K562 (cell line): ENCODE measurements at regions not wholly inside any gene's neighbourhood (a gene's known extent, or its start where the extent isn't known, plus 50 kb on each side); places are given as distances from the start of the nearest gene placed in this dataset.
A peak's percentile ranks its signal among the peaks of the same experiment; 100 is the strongest.

Source experiments
- ATAC-seq: fragments of 200-7000 bp; cut with Tn5 transposase; 3 replicates; pipeline ENCODE4 v1.9.1; 2020; ENCODE audit warnings: moderate library complexity
- BruUV-seq: library from RNA; stranded (reverse); fragments of 400-500 nt; replicated peaks from 2 replicates; lab custom pipeline; 2021; lab: Mats Ljungman, UMichigan
- CTCF ChIA-PET: fragments of 300-600 bp; formaldehyde crosslinking; extraction: SDS; loops from one replicate; lab custom pipeline; 2021; ENCODE audit warnings: low intra/inter-chr PET ratio; lab: Yijun Ruan, JAX
- POLR2A ChIA-PET: fragments of 300-600, 350-650 bp; sonication (Branson Sonifier 250); formaldehyde crosslinking; extraction: SDS; loops from one replicate; lab custom pipeline; 2021; ENCODE audit warnings: antibody characterized with exemption, inconsistent platforms; lab: Yijun Ruan, JAX
- DNase-seq, 4 experiments: peaks; one replicate each; pipeline versions ENCODE4 v3.0.0 to v3.0.0-alpha.2; 2011 to 2018; ENCODE audit warnings: low spot score in 3 of 4, mixed read lengths in 3 of 4; ENCODE audit errors: extremely low read depth in 1 of 4
- FAIRE-seq: peaks from 2 replicates; lab custom pipeline; 2011; peaks lifted over from hg19 to GRCh38; lab: Jason Lieb, UNC
- H2AFZ ChIP-seq: 2 replicates; pipeline ENCODE4 v1.6.0; 2011; ENCODE audit warnings: low read depth, low read length, control low read depth, inconsistent platforms
- H3K27ac ChIP-seq: fragments of 200-600 bp; 3 replicates; pipeline ENCODE4 v1.8.0; 2011; ENCODE audit warnings: low read depth, mild to moderate bottlenecking, control low read depth, inconsistent platforms, low read length, moderate library complexity, mixed read lengths; ENCODE audit errors: extremely low read depth
- H3K27me3 ChIP-seq, 2 experiments: fragments of 300-600 bp in 1 of 2; 2 replicates in 1 of 2; 3 replicates in 1 of 2; pipeline versions ENCODE4 v1.6.0 to v1.8.0; 2011; ENCODE audit warnings: inconsistent platforms in 2 of 2, low read length in 2 of 2, mild to moderate bottlenecking in 1 of 2, mixed read lengths in 1 of 2, moderate library complexity in 1 of 2; ENCODE audit not compliant: control insufficient read depth in 2 of 2, insufficient read depth in 2 of 2
- H3K36me3 ChIP-seq: fragments of 300-600 bp; 3 replicates; pipeline ENCODE4 v1.8.0; 2011; ENCODE audit warnings: mild to moderate bottlenecking, low read length, inconsistent platforms; ENCODE audit not compliant: control insufficient read depth, insufficient read depth
- H3K4me1 ChIP-seq, 2 experiments: fragments of 200-600 bp in 1 of 2; replicated peaks in 1 of 2; 2 replicates in 1 of 2; 3 replicates in 1 of 2; pipeline versions ENCODE4 v1.5.1 to v1.8.0; 2011; ENCODE audit warnings: inconsistent platforms in 2 of 2, low read length in 2 of 2, mild to moderate bottlenecking in 1 of 2, mixed read lengths in 1 of 2, moderate library complexity in 1 of 2; ENCODE audit not compliant: control insufficient read depth in 2 of 2, insufficient read depth in 2 of 2
- H3K4me2 ChIP-seq: 2 replicates; pipeline ENCODE4 v1.6.1; 2011; ENCODE audit warnings: low read length, control low read depth, inconsistent platforms, mixed read lengths; ENCODE audit not compliant: insufficient read depth
- H3K4me3 ChIP-seq: fragments of 200-600 bp; sonication (generic), shearing (Covaris generic); 2 replicates; pipeline ENCODE4 v1.5.1; 2016; ENCODE audit warnings: control low read depth, inconsistent platforms
- H3K79me2 ChIP-seq: fragments of 200-600 bp; 3 replicates; pipeline ENCODE4 v1.8.0; 2011; ENCODE audit warnings: low read length, inconsistent platforms; ENCODE audit not compliant: control insufficient read depth, insufficient read depth
- H3K9ac ChIP-seq, 2 experiments: 2 replicates each; pipeline versions ENCODE4 v1.6.0 to v1.6.1; 2011; ENCODE audit warnings: low read depth in 2 of 2, low read length in 2 of 2, control low read depth in 1 of 2, inconsistent platforms in 1 of 2, mild to moderate bottlenecking in 1 of 2, mixed read lengths in 1 of 2; ENCODE audit not compliant: insufficient read depth in 1 of 2
- H3K9me1 ChIP-seq: one replicate; pipeline ENCODE4 v1.6.0; 2011; ENCODE audit warnings: inconsistent platforms, mild to moderate bottlenecking, low read length, moderate library complexity; ENCODE audit not compliant: control insufficient read depth, insufficient read depth
- H3K9me3 ChIP-seq: replicated peaks from 2 replicates; pipeline ENCODE4 v1.5.1; 2011; ENCODE audit warnings: low read depth, low read length, inconsistent platforms; ENCODE audit not compliant: control insufficient read depth, insufficient read depth
- H4K20me1 ChIP-seq: replicated peaks from 2 replicates; pipeline ENCODE4 v1.6.1; 2011; ENCODE audit warnings: low read length, inconsistent platforms, mixed read lengths; ENCODE audit not compliant: control insufficient read depth, insufficient read depth
- FOXP1 ChIP-seq: sonication (generic); formaldehyde crosslinking; IDR thresholded peaks from 2 replicates; pipeline ENCODE4 v1.8.0; 2022; ENCODE audit warnings: mild to moderate bottlenecking, missing genetic modification reagents
- NFIC ChIP-seq: fragments of 450-650 bp; IDR thresholded peaks from 2 replicates; pipeline ENCODE4 v1.6.1; 2017; ENCODE audit warnings: mild to moderate bottlenecking, inconsistent platforms
- NFIX ChIP-seq: fragments of 250-450 bp; sonication (Bioruptor Pico); IDR thresholded peaks from 2 replicates; pipeline ENCODE4 v1.4.0; 2020; ENCODE audit warnings: low read depth, mild to moderate bottlenecking, moderate library complexity
- NR2C2 ChIP-seq, 2 experiments: fragments of 200-800 bp in 1 of 2; sonication (Bioruptor generic) in 1 of 2; sonication (generic) in 1 of 2; formaldehyde crosslinking in 1 of 2; IDR thresholded peaks; 2 replicates each; pipeline versions ENCODE4 v1.6.1 to v1.8.0; 2016 to 2022; ENCODE audit warnings: mild to moderate bottlenecking in 1 of 2, missing compliant biosample characterization in 1 of 2, missing genetic modification characterization in 1 of 2, missing genetic modification reagents in 1 of 2
- ZNF232 ChIP-seq: sonication (generic); formaldehyde crosslinking; IDR thresholded peaks from 2 replicates; pipeline ENCODE4 v1.8.0; 2022; ENCODE audit warnings: mild to moderate bottlenecking, missing genetic modification reagents
- ZNF668 ChIP-seq: fragments of 250-450 bp; sonication (Bioruptor Pico); IDR thresholded peaks from 2 replicates; pipeline ENCODE4 v1.8.0; 2022; ENCODE audit warnings: mild to moderate bottlenecking, inconsistent platforms
- WGBS: fragments of 100-300 bp; shearing (Covaris generic); methylation state at CpG from one replicate; pipeline ENCODE4 v1.1.6; 2016; ENCODE audit warnings: low coverage, mixed read lengths; ENCODE audit not compliant: insufficient coverage; ENCODE audit errors: missing lambda C conversion rate; 5-methylcytosine and 5-hydroxymethylcytosine counted together
- in situ Hi-C: fragments of 300-500 bp; cut with MboI; formaldehyde crosslinking; loops from 4 replicates; pipeline ENCODE4 v1.15.0; 2018; ENCODE audit warnings: inconsistent platforms, mixed read lengths
- intact Hi-C: fragments of 100-400 bp; cut with micrococcal nuclease; formaldehyde crosslinking; loops from 2 replicates; pipeline ENCODE4 v1.14.2; 2022

- H3K9me3 ChIP-seq = no peaks in the 10 kb centered on the region; the same call in 1 of the 2 replicates
- H3K9ac ChIP-seq = no peak overlapping the region
- H2AFZ ChIP-seq = no peak overlapping the region
- TF ChIP-seq ZNF668 (CRISPR knock-in tag) = no peak
- peak; percentile 27; the same call in 1 of the 2 replicates for TF ChIP-seq NFIC
- no peak for TF ChIP-seq ZNF232
- no peak for TF ChIP-seq FOXP1 (CRISPR knock-in tag)
- no peak for TF ChIP-seq NR2C2 (CRISPR knock-in tag; IDR thresholded peaks at IDR 0.05)
- no peak for TF ChIP-seq NR2C2 (tag; IDR thresholded peaks at IDR 0.05)
- peak; percentile 32; the same call in 1 of the 2 replicates for TF ChIP-seq NFIX (CRISPR knock-in tag)
- TF ChIP-seq, all 486 proteins: peak for 2
- ATAC-seq (no peak), DNase-seq (no peak), FAIRE-seq (no peak)
- Histone ChIP-seq H3K4me2 (no peak overlapping the region), H3K79me2 (no peaks in the 10 kb centered on the region), H3K27me3 (no peaks in the 10 kb centered on the region), H4K20me1 (no peaks in the 10 kb centered on the region), H3K36me3 (no peaks in the 10 kb centered on the region), H3K4me1 (no peaks in the 10 kb centered on the region), H3K9me1 (no peaks in the 10 kb centered on the region), H3K4me3 (no peak overlapping the region), H3K27ac (no peak overlapping the region)
- BruUV-seq = no TSS peak
- WGBS = 0% methylated on average over 5 of the region's 5 CpGs
- ChIA-PET POLR2A (no interaction called here), CTCF (no interaction called here)
- intact Hi-C loops (no loop called here), in situ Hi-C loops (no loop called here)
Observed at GRCh38 chr2:22842205-22842869, 542.6 kb upstream of the KLHL29 start.
